Keratinocyte (primary cell): ENCODE measurements at regions not wholly inside any gene's neighbourhood (a gene's known extent, or its start where the extent isn't known, plus 50 kb on each side); places are given as distances from the start of the nearest gene placed in this dataset.

Experiments
- DNase-seq: peaks from one replicate; pipeline ENCODE4 v3.0.0-alpha.2; 2011; ENCODE audit warnings: low read depth, missing footprints, low spot score
- FAIRE-seq: peaks from 2 replicates; lab custom pipeline; 2011; peaks lifted over from hg19 to GRCh38; lab: Jason Lieb, UNC
- H2AFZ ChIP-seq: 2 replicates; pipeline ENCODE4 v1.6.0; 2012; ENCODE audit warnings: low read length, control low read depth, inconsistent platforms; ENCODE audit not compliant: control insufficient read depth
- H3K27ac ChIP-seq: 2 replicates; pipeline ENCODE4 v1.5.1; 2011; ENCODE audit warnings: low read length; ENCODE audit not compliant: control insufficient read depth, insufficient read depth
- H3K27me3 ChIP-seq: 3 replicates; pipeline ENCODE4 v1.6.0; 2011; ENCODE audit warnings: low read length; ENCODE audit not compliant: control insufficient read depth, insufficient read depth; ENCODE audit errors: extremely low read depth
- H3K36me3 ChIP-seq, 2 experiments: 2 replicates in 1 of 2; 3 replicates in 1 of 2; pipeline ENCODE4 v1.5.1; 2011; ENCODE audit warnings: low read length in 2 of 2, mild to moderate bottlenecking in 1 of 2; ENCODE audit not compliant: control insufficient read depth in 2 of 2, insufficient read depth in 2 of 2; ENCODE audit errors: extremely low read depth in 1 of 2
- H3K4me1 ChIP-seq: 3 replicates; pipeline ENCODE4 v1.5.1; 2011; ENCODE audit warnings: low read length; ENCODE audit not compliant: control insufficient read depth, insufficient read depth; ENCODE audit errors: extremely low read depth
- H3K4me2 ChIP-seq: 3 replicates; pipeline ENCODE4 v1.6.0; 2011; ENCODE audit warnings: low read depth, low read length; ENCODE audit not compliant: control insufficient read depth, insufficient read depth; ENCODE audit errors: extremely low read depth
- H3K4me3 ChIP-seq, 3 experiments: fragments of 200-600 bp in 1 of 3; sonication (generic) in 1 of 3; 2 replicates in 2 of 3; 3 replicates in 1 of 3; pipeline ENCODE4 v1.5.1; 2011 to 2016; ENCODE audit warnings: low read length in 3 of 3, mild to moderate bottlenecking in 3 of 3, control low read depth in 2 of 3, inconsistent platforms in 1 of 3, low read depth in 1 of 3, mixed read lengths in 1 of 3, mixed run types in 1 of 3, moderate library complexity in 1 of 3; ENCODE audit not compliant: control insufficient read depth in 2 of 3, insufficient read depth in 2 of 3; ENCODE audit errors: extremely low read depth in 1 of 3
- H3K79me2 ChIP-seq: 2 replicates; pipeline ENCODE4 v1.6.0; 2012; ENCODE audit warnings: low read length; ENCODE audit not compliant: control insufficient read depth, insufficient read depth
- H3K9ac ChIP-seq: 3 replicates; pipeline ENCODE4 v1.6.0; 2011; ENCODE audit warnings: low read length; ENCODE audit not compliant: control insufficient read depth, insufficient read depth; ENCODE audit errors: extremely low read depth
- H3K9me1 ChIP-seq: 3 replicates; pipeline ENCODE4 v1.6.0; 2011; ENCODE audit warnings: low read length; ENCODE audit not compliant: control insufficient read depth, insufficient read depth; ENCODE audit errors: extremely low read depth
- H3K9me3 ChIP-seq: 2 replicates; pipeline ENCODE4 v1.5.1; 2012; ENCODE audit warnings: low read depth, low read length; ENCODE audit not compliant: control insufficient read depth
- H4K20me1 ChIP-seq: 3 replicates; pipeline ENCODE4 v1.6.0; 2011; ENCODE audit warnings: low read length; ENCODE audit not compliant: control insufficient read depth, insufficient read depth; ENCODE audit errors: extremely low read depth
- CTCF ChIP-seq, 3 experiments: IDR thresholded peaks in 1 of 3; conservative IDR thresholded peaks in 1 of 3; optimal IDR thresholded peaks in 1 of 3; 2 replicates in 2 of 3; 3 replicates in 1 of 3; pipeline versions ENCODE3 to v1.5.1; 2011; ENCODE audit warnings: low read length in 3 of 3, mild to moderate bottlenecking in 3 of 3, moderate library complexity in 2 of 3, control low read depth in 1 of 3, inconsistent platforms in 1 of 3; ENCODE audit not compliant: insufficient read depth in 2 of 3; ENCODE audit errors: extremely low read depth in 1 of 3
- EZH2 ChIP-seq: IDR thresholded peaks from one replicate; pipeline ENCODE4 v1.6.1; 2012; ENCODE audit warnings: inconsistent platforms, mild to moderate bottlenecking, low read length, moderate library complexity
- dilution Hi-C: fragments of 300-500 bp; cut with MboI; formaldehyde crosslinking; loops from one replicate; pipeline ENCODE4 v1.7.0; 2020; ENCODE audit warnings: low sequenced_read_pairs; ENCODE audit not compliant: extremely low pct_ligation_motif_present

DNA sequence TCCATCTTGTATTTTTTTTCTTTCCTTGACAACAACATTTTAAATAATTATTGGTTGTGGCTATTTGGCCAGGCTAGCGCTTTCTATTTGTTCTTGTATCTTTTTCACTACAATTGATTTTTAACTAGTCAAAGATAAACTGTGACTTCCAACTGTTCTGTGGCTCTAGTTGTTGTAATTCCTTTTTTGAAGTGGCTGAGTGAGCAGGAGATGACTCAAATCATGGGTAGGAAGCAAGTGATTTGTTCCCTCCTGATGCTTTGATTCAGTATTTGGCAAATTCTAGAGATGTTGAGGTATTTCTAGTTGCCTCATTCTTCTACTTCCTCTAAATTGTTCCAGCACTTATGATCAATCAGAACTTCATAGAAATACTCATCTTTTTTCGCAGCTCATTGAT lies 633.5 kb downstream of the RERGL start:
- Histone ChIP-seq H3K9ac (no peak overlapping the region), H4K20me1 (no peaks in the 10 kb centered on the region), H3K9me3 (no peaks in the 10 kb centered on the region), H3K79me2 (no peaks in the 10 kb centered on the region), H2AFZ (no peak overlapping the region), H3K36me3 (no peaks in the 10 kb centered on the region), H3K27ac (no peak overlapping the region), H3K4me2 (no peak overlapping the region), H3K9me1 (no peaks in the 10 kb centered on the region), H3K4me1 (no peaks in the 10 kb centered on the region), H3K4me3 (no peak overlapping the region), H3K27me3 (no peaks in the 10 kb centered on the region)
- dilution Hi-C loops: no loop called here
- no peak for TF ChIP-seq EZH2
- no peak for TF ChIP-seq CTCF (optimal IDR thresholded peaks at IDR 0.05 in 1 of 3, IDR thresholded peaks at IDR 0.05 in 1 of 3, conservative IDR thresholded peaks at IDR 0.05 in 1 of 3; ENCODE audit: extremely low read depth in 1 of 3, insufficient read depth in 2 of 3, low read length in 3 of 3)
- no peak for FAIRE-seq
- DNase-seq: no peak

- no peak overlapping the region for H2AFZ ChIP-seq
- TF ChIP-seq CTCF (optimal IDR thresholded peaks at IDR 0.05 in 1 of 3, IDR thresholded peaks at IDR 0.05 in 1 of 3, conservative IDR thresholded peaks at IDR 0.05 in 1 of 3; ENCODE audit: extremely low read depth in 1 of 3, insufficient read depth in 2 of 3, low read length in 3 of 3) (no peak), EZH2 (no peak)
- H3K79me2 ChIP-seq: no peaks in the 10 kb centered on the region
- no peak overlapping the region for H3K27ac ChIP-seq
- no peak overlapping the region for H3K4me3 ChIP-seq
- no peaks in the 10 kb centered on the region for H3K4me1 ChIP-seq
- no peaks in the 10 kb centered on the region for H3K27me3 ChIP-seq
- FAIRE-seq (no peak), DNase-seq (no peak)
- no peaks in the 10 kb centered on the region for H3K9me1 ChIP-seq
- H3K36me3 ChIP-seq: no peaks in the 10 kb centered on the region
- no peak overlapping the region for H3K4me2 ChIP-seq
- dilution Hi-C loops: no loop called here
- H3K9me3 ChIP-seq: no peaks in the 10 kb centered on the region
- H4K20me1 ChIP-seq: no peaks in the 10 kb centered on the region
- no peak overlapping the region for H3K9ac ChIP-seq
Observed at GRCh38 chr12:17438141-17438540, 651.9 kb downstream of the RERGL start.
